NCI-H1092 (cell line): ENCODE measurements at regions not wholly inside any gene's neighbourhood (a gene's known extent, or its start where the extent isn't known, plus 50 kb on each side); places are given as distances from the start of the nearest gene placed in this dataset.
"Not testable (repeated sequence)": the region's sequence is repeated elsewhere in the genome, so short reads cannot be mapped to it uniquely, and the experiment has no call there.

Experiments
- DNase-seq: peaks from one replicate; lab custom pipeline; 2025; lab: John Stamatoyannopoulos, UW

- DNase-seq: no peak
These were observed 181.4 kb downstream of the COPRS start for GRCh38 chr17:31677681-31678080.

- DNase-seq: no peak
These were observed 182.0 kb downstream of the COPRS start for GRCh38 chr17:31677036-31677435.

DNA sequence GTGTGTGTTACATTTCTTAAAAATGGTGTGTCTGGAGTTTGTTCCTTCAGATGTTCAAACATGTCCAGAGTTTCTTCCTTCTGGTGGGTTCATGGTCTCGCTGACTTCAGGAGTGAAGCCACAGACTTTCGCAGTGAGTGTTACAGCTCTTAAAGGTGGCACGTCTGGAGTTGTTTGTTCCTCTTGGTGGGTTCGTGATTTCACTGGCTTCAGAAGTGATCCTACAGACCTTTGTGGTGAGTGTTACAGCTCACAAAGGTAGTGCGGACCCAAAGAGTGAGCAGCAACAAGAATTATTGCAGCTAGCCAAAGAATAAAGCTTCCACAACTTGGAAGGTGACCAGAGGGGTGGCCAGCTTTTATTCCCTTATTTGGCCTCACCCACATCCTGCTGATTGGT, 183.7 kb downstream of the COPRS start:
- DNase-seq: not testable (repeated sequence)

- DNase-seq: no peak
These were observed 184.2 kb downstream of the COPRS start for GRCh38 chr17:31674717-31675349.

- DNase-seq: no peak
These were observed 184.7 kb downstream of the COPRS start for GRCh38 chr17:31674305-31674704.

DNA sequence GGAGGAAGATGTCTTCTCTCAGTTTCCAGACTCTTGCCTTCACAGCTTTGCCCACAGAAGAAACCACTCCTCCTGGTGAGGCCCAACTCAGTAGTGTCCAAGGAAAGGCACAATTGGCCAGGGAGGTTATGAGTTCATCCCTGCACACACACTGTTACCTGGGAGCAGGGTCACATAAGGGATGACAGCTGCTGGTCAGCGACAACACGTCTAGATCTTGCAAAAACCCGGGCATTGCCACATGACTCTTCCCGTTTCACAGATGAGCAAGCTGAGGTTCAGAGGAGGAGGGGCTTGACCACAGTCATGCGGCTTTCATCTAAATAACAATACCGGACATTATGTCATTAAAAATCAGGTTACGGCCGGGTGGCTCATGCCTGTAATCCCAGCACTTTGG, 186.0 kb downstream of the COPRS start:
- DNase-seq: no peak

DNA sequence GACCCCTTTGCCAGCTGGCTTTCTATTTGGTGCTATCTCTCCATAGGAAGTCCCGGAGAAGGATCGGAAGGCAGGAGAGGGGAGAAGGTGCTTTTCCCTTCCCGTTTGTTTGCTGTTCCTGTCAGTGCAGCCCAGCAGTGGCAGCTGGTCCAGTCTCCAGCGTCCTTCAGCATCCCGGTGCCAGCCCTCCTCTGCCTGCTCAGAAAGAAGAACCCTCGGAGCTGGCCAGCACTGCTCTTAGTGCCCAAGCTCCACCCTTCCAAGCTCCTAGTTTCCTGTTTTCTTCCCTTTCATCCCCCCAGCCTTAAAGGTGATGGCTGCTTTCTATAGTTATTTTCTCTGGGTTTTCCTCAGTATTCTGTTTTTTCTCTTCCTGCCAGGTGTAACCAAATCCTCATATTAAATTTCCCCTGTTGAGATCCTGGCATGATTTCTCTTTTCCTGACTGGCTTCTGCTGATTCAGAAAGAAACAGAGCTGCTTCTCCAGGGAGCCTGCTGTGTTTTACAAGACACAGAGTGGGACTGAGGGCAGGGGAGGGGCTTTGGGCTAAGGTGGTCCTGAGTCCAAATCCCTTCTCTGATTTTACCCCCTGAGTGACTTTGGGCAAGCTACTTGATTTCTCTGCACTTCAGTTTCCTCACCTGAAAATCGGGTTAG, 186.8 kb downstream of the COPRS start:
- no peak for DNase-seq

- DNase-seq: no peak
These were observed 195.5 kb downstream of the COPRS start for GRCh38 chr17:31663576-31663975.

DNA sequence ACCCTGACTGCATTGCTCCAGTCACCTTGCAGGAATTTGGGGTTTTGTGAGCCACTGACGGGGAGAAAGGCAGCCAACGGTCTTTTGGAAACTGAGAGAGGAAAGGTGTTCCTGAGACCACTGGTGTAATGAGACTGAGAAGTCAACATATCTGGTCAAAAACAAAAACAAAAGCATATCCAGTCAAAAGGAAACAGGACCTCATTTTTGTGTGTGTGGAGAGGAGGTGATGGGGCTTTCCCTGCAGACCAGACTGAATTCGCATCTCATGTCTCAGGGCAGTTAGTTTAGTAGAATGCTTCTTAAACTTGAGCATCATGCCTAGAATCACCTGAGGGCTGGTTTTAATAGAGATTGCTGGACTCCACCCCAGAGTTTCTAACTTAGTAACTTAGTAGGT, 198.4 kb downstream of the COPRS start:
- DNase-seq: no peak

DNA sequence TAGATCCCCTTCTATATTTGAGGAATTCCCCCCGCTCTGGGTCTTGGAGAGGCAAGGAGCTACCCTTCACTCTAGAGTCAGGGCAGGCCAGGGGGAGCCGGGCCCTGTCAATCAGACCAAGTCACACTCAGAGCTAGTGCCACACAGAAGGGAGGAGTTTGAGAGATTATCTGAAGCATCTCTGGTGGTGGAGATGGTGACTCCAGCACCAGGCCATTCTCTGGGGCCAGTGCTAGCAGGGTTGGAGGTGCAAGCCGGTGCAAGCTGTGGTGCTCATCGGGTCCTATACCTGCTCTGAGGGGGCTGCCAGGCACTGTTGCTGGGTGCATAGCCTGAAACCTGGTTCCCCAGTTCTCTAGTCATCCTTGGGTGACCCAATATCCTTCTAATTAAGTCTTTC, 201.2 kb downstream of the COPRS start:
- no peak for DNase-seq

GRCh38 chr17:31654936-31655335, 204.1 kb downstream of the COPRS start:
- no peak for DNase-seq

DNA sequence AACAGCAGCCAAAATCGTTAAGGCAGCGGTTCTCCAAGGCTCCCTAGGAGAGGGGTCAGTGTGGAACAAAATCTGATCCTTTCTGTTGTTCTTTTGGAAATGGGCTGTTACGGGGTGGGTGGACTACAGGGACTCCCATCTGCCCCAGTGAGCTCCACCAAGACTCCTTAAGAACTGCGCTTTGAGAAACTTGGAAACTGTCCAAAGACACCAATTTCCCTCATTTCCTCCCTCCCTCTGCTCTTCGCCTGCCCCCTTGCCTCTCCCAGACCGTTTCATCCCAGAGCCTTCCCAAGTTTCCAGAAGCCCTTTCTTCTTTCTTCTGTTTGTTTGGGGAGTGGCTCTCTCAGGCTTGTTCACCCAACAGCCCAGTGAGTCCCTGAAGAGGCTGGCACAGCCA, 205.4 kb downstream of the COPRS start:
- no peak for DNase-seq

- DNase-seq: no peak
These were observed 208.1 kb downstream of the COPRS start for GRCh38 chr17:31650756-31651520.

GRCh38 chr17:31649302-31649701, 209.7 kb downstream of the COPRS start:
- DNase-seq: no peak

DNA sequence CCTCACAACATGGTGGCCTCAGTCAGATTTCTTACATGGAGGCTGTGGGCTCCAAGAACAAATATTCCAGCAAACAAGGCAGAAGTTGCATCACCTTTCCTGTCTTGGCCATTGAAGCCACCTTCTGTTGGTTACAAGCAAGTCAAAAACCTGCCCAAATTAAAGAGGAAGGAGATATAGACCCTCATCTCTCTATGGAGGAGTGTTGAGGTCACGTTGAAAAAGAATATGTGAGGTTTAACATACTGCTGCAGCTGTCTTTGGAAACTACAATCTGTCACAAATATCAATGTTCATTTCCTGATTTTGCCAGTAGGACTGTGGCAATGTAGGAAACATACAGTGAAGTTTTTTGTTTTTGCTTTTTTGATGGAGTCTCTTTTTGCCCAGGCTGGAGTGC, 211.4 kb downstream of the COPRS start:
- no peak for DNase-seq

GRCh38 chr17:31646642-31647041, 212.4 kb downstream of the COPRS start:
- DNase-seq: no peak

DNA sequence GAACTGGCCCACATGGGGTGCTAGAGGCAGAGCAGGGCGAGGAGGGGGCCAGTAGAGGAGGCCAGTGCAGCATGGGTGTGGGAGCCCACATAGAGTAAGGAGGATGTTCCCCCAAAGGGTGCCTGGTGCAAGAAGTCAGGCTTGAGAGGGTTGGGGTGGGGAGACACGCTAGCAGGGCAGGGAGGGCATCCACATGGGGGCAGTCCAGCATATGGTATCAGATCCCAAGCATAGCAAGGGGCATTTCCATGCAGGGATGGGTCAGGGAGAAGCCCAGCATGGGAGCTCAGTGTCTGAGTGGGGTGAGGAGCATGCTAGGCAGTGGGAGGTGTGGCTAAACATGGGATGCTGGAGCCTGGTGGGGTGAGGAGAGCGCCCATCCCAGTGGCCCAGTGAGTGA, 213.7 kb downstream of the COPRS start:
- DNase-seq: no peak

- no peak for DNase-seq
These were observed 227.3 kb downstream of the COPRS start for GRCh38 chr17:31631766-31632165.

- not testable (repeated sequence) for DNase-seq
These were observed 228.2 kb downstream of the COPRS start for GRCh38 chr17:31630866-31631265.

DNA sequence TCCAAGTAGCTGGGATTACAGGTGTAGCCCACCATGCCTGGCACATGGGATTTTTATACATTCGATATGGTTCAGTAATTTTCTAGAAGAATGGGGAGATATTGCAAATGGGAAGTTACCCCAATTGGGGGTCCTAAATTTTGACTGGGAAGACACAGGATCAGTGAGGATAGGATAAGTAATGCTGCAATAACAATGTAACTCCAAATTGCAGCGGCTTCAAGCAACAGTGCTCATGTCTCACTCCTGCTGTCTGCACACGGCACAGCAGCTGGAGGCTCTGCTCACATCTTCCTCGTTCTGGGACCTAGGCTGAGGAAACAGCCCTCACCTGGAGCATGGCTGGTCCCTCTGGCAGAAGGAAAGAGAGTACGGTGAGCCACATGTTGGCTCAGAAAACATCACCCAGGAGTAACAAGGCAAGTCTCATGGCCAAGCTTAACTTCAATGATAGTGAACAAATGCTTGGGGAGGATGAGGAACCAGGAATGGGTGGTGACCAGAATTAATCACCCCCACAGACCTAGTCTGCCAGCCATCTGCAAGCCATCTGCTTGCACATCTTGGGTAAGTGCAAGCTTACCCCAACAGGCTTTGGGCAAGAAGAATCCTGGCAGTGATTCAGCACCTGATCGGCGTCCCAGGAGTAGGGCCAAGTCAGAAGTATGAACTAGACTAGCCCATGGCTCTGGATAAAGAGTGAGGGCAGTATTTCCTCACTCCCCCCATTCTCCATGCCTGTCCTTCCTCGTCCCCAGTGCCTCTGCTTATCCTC, 229.2 kb downstream of the COPRS start:
- DNase-seq: no peak

GRCh38 chr17:31627960-31628359, 231.1 kb downstream of the COPRS start:
- DNase-seq: no peak

GRCh38 chr17:31623990-31624389, 232.5 kb downstream of the RAB11FIP4 start:
- DNase-seq: no peak

- DNase-seq: no peak
These were observed 231.0 kb downstream of the RAB11FIP4 start for GRCh38 chr17:31622500-31622899.
